ENCODE measurements at regions not wholly inside any gene's neighbourhood (a gene's known extent, or its start where the extent isn't known, plus 50 kb on each side); places are given as distances from the start of the nearest gene placed in this dataset.

- POLR2A ChIA-PET, result no interaction called here
- no peak for DNase-seq
- no peaks in the 10 kb centered on the region for H3K27me3 Mint-ChIP-seq
- H3K4me1 Mint-ChIP-seq, result no peaks in the 10 kb centered on the region
- H3K9me3 Mint-ChIP-seq, result no peaks in the 10 kb centered on the region
- no peak overlapping the region for H3K27ac Mint-ChIP-seq
- H3K4me3 Mint-ChIP-seq, result no peak overlapping the region
- CTCF ChIA-PET, result no interaction called here
- no peaks in the 10 kb centered on the region for H3K36me3 Mint-ChIP-seq (ENCODE audit: low read depth)
These were observed 100.2 kb downstream of the IRX1 start for GRCh38 chr5:3695818-3696217.

- ChIA-PET POLR2A (no interaction called here), CTCF (no interaction called here)
- H3K27me3 Mint-ChIP-seq, result no peaks in the 10 kb centered on the region
- H3K27ac Mint-ChIP-seq, result no peak overlapping the region
- no peaks in the 10 kb centered on the region for H3K9me3 Mint-ChIP-seq
- DNase-seq, result no peak
- H3K4me3 Mint-ChIP-seq, result no peak overlapping the region
- no peaks in the 10 kb centered on the region for H3K36me3 Mint-ChIP-seq (ENCODE audit: low read depth)
- peaks cover 6% of the 10 kb centered on the region for H3K4me1 Mint-ChIP-seq
These were observed 102.8 kb downstream of the IRX1 start for GRCh38 chr5:3698412-3698811.

GRCh38 chr5:3701694-3702093, 106.1 kb downstream of the IRX1 start:
- ChIA-PET CTCF (no interaction called here), POLR2A (no interaction called here)
- no peak overlapping the region for H3K4me3 Mint-ChIP-seq
- no peaks in the 10 kb centered on the region for H3K27me3 Mint-ChIP-seq
- no peaks in the 10 kb centered on the region for H3K9me3 Mint-ChIP-seq
- H3K27ac Mint-ChIP-seq, result no peak overlapping the region
- peaks cover 6% of the 10 kb centered on the region for H3K4me1 Mint-ChIP-seq
- no peaks in the 10 kb centered on the region for H3K36me3 Mint-ChIP-seq (ENCODE audit: low read depth)
- no peak for DNase-seq

GRCh38 chr5:3704661-3705060, 109.0 kb downstream of the IRX1 start:
- no peak for DNase-seq
- Mint-ChIP-seq H3K27me3 (no peaks in the 10 kb centered on the region), H3K27ac (no peak overlapping the region), H3K9me3 (no peaks in the 10 kb centered on the region), H3K4me1 (peaks cover 6% of the 10 kb centered on the region), H3K36me3 (ENCODE audit: low read depth) (no peaks in the 10 kb centered on the region), H3K4me3 (no peak overlapping the region)
- POLR2A ChIA-PET, result no interaction called here
- CTCF ChIA-PET, result interaction anchor here (0.7 kb wide), 1 partner anchor 18 kb away, joined by 3 read pairs; no protein-coding TSS in a partner anchor

DNA sequence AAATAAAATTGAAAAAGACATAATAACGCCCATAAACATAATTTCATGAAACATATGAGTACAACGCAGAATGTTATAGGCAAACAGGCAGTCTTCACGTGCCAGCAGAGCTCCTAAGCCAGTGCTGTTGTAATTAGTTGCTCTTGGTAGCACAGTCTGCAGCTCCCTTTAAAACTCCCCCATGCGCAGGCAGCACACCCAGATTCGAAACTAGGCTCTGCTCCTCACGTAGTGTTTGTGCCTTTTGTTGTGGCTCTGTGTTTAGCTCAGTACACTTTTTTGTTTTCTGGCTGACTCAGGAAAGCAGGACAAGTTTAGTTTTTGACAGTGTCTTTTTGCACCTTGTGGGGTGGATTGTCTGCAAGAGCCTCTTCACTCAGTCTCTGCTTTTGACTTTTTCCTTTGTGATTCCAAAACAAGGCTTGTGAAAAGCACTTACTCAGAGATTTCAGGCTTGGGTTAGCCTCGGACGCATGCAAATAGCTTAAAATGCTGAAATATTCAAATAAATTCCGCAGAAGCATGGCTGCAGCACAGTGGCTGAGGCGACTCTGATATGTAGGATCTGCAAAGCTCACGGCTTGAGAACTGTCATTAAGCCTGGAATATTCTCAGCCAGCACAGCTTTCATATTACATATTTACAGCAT, 113.6 kb downstream of the IRX1 start:
- Mint-ChIP-seq H3K4me1 (no peaks in the 10 kb centered on the region), H3K9me3 (no peaks in the 10 kb centered on the region), H3K27me3 (no peaks in the 10 kb centered on the region), H3K36me3 (ENCODE audit: low read depth) (no peaks in the 10 kb centered on the region), H3K27ac (no peak overlapping the region), H3K4me3 (no peak overlapping the region)
- ChIA-PET CTCF (no interaction called here), POLR2A (no interaction called here)
- DNase-seq, result no peak

- Mint-ChIP-seq H3K27me3 (no peaks in the 10 kb centered on the region), H3K36me3 (ENCODE audit: low read depth) (no peaks in the 10 kb centered on the region), H3K27ac (no peak overlapping the region), H3K9me3 (no peaks in the 10 kb centered on the region), H3K4me1 (no peaks in the 10 kb centered on the region), H3K4me3 (no peak overlapping the region)
- ChIA-PET CTCF (no interaction called here), POLR2A (no interaction called here)
- no peak for DNase-seq
These were observed 114.2 kb downstream of the IRX1 start for GRCh38 chr5:3709717-3710348.

DNA sequence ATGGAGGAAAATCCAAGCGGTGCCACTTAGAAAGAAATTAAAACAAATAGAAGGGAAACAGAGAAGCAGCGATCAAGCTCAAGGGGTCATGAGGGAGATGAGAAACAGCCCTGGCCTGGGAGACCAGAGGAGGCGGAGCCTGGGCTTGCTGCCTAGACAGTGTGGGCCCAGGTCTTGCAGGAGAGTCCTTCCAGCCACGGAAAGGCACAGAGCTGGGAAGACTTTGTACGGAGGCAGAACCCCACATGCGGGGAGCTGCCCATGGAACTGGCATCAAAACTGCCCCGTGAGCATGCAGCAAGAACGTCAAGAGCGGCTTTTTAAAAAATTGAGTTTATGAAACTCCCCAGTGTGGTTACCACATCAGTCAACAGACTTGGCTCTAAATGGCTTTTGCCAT, 119.4 kb downstream of the IRX1 start:
- Mint-ChIP-seq H3K27ac (no peak overlapping the region), H3K9me3 (no peaks in the 10 kb centered on the region), H3K27me3 (no peaks in the 10 kb centered on the region), H3K36me3 (ENCODE audit: low read depth) (no peaks in the 10 kb centered on the region), H3K4me3 (no peak overlapping the region), H3K4me1 (no peaks in the 10 kb centered on the region)
- DNase-seq, result no peak
- ChIA-PET POLR2A (no interaction called here), CTCF (no interaction called here)

GRCh38 chr5:3729631-3730030, 134.0 kb downstream of the IRX1 start:
- CTCF ChIA-PET, result no interaction called here
- H3K4me3 Mint-ChIP-seq, result no peak overlapping the region
- no peaks in the 10 kb centered on the region for H3K4me1 Mint-ChIP-seq
- no peak for DNase-seq
- POLR2A ChIA-PET, result no interaction called here
- no peaks in the 10 kb centered on the region for H3K27me3 Mint-ChIP-seq
- H3K27ac Mint-ChIP-seq, result no peak overlapping the region
- H3K9me3 Mint-ChIP-seq, result no peaks in the 10 kb centered on the region
- H3K36me3 Mint-ChIP-seq (ENCODE audit: low read depth), result no peaks in the 10 kb centered on the region

DNA sequence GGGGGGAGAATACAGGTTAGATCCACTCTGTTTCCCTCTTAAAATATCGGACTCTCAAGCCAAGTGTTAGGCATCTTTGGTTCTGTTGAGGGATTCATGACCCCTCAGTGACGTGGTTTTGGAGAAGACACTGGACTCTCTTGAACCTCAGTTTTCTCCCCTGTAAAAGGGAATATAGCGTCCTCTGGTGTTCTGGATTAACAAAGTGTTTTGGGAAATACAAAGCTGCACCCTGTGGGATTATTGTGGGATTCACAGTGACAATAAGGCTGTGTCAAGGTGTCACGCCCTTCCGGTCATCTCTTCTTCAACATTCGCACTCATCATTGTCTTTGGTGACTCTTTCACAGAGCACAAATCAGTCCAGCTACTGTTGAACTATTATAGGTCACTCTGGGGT, 139.0 kb downstream of the IRX1 start:
- Mint-ChIP-seq H3K4me3 (no peak overlapping the region), H3K9me3 (peaks cover 3% of the 10 kb centered on the region), H3K4me1 (no peaks in the 10 kb centered on the region), H3K27me3 (no peaks in the 10 kb centered on the region), H3K27ac (no peak overlapping the region), H3K36me3 (ENCODE audit: low read depth) (no peaks in the 10 kb centered on the region)
- CTCF ChIA-PET, result no interaction called here
- DNase-seq, result no peak
- POLR2A ChIA-PET, result no interaction called here

GRCh38 chr5:3736466-3736865, 140.8 kb downstream of the IRX1 start:
- H3K4me3 Mint-ChIP-seq, result no peak overlapping the region
- DNase-seq, result no peak
- POLR2A ChIA-PET, result no interaction called here
- peaks cover 3% of the 10 kb centered on the region for H3K9me3 Mint-ChIP-seq
- H3K27me3 Mint-ChIP-seq, result no peaks in the 10 kb centered on the region
- CTCF ChIA-PET, result no interaction called here
- no peak overlapping the region for H3K27ac Mint-ChIP-seq
- no peaks in the 10 kb centered on the region for H3K4me1 Mint-ChIP-seq
- H3K36me3 Mint-ChIP-seq (ENCODE audit: low read depth), result no peaks in the 10 kb centered on the region

- no peaks in the 10 kb centered on the region for H3K36me3 Mint-ChIP-seq (ENCODE audit: low read depth)
- H3K27ac Mint-ChIP-seq, result no peak overlapping the region
- H3K9me3 Mint-ChIP-seq, result peaks cover 3% of the 10 kb centered on the region
- ChIA-PET CTCF (no interaction called here), POLR2A (no interaction called here)
- no peaks in the 10 kb centered on the region for H3K4me1 Mint-ChIP-seq
- DNase-seq, result no peak
- no peak overlapping the region for H3K4me3 Mint-ChIP-seq
- no peaks in the 10 kb centered on the region for H3K27me3 Mint-ChIP-seq
These were observed 141.3 kb downstream of the IRX1 start for GRCh38 chr5:3736926-3737325.

DNA sequence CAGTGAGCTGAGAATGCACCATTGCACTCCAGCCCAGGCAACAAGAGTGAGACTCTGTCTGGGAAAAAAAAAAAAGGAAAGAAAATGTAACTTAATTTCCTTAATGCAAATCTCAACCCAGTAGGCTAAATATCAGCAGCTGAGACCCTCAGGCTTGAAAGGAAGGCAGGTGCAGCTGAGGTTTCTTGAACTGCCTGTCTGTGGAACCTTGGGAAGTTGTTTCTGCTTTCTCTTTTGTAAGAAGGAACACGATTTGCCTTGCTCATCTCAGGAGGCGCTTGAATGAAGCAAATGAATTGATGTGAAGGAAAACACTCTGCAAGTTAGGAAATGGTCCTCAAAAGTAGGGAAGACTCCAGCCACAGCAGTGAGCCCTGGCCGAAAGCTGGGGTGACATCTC, 143.3 kb downstream of the IRX1 start:
- DNase-seq, result no peak
- Mint-ChIP-seq H3K4me3 (no peak overlapping the region), H3K36me3 (ENCODE audit: low read depth) (no peaks in the 10 kb centered on the region), H3K27me3 (no peaks in the 10 kb centered on the region), H3K27ac (no peak overlapping the region), H3K9me3 (peaks cover 3% of the 10 kb centered on the region), H3K4me1 (no peaks in the 10 kb centered on the region)
- ChIA-PET POLR2A (no interaction called here), CTCF (no interaction called here)

DNA sequence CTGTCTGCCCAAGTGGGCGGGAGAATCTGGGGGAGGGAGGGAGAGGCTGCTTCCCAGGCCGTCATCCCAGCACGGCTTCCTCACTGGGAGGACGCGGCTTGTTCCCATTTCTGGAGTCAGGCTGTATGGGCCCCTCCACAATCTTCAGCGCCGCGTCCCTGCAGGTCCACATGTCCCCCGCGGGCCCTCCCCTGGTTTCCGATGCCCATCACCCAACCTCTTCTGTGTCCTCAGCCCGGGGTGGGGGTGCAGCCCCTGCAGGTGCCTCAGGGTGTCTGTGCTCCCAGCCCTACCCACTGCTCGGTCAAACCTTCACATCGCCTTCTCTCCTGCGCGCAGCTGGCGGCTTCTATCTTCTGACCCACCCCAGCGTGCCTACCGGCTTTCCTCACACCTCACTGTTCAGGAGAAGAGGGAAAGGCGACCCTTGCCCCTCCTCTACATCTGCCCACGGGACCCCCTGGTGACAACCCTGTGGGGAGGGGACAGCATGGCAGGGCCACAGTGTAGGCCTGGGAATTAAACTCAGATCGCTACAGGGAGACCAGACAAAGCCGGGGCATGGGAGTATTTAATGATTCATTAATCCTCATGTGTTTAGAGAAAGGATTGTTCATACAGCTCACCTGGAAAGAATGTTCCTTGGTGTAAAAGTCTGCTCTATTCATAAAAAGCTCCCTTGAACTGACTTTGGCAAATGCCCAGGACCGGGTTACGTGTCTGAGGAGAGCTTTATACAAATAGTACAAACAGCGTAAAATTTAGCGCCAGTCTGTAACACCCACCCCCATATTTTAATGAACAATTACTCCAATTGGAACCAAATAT, 145.1 kb downstream of the IRX1 start:
- no peak overlapping the region for H3K27ac Mint-ChIP-seq
- ChIA-PET CTCF (no interaction called here), POLR2A (no interaction called here)
- DNase-seq, result no peak
- H3K4me1 Mint-ChIP-seq, result no peaks in the 10 kb centered on the region
- H3K36me3 Mint-ChIP-seq (ENCODE audit: low read depth), result no peaks in the 10 kb centered on the region
- peaks cover 3% of the 10 kb centered on the region for H3K9me3 Mint-ChIP-seq
- H3K4me3 Mint-ChIP-seq, result no peak overlapping the region
- no peaks in the 10 kb centered on the region for H3K27me3 Mint-ChIP-seq

- no peak overlapping the region for H3K27ac Mint-ChIP-seq
- ChIA-PET POLR2A (no interaction called here), CTCF (no interaction called here)
- no peak overlapping the region for H3K4me3 Mint-ChIP-seq
- no peaks in the 10 kb centered on the region for H3K4me1 Mint-ChIP-seq
- DNase-seq, result no peak
- peaks cover 3% of the 10 kb centered on the region for H3K9me3 Mint-ChIP-seq
- no peaks in the 10 kb centered on the region for H3K27me3 Mint-ChIP-seq
- no peaks in the 10 kb centered on the region for H3K36me3 Mint-ChIP-seq (ENCODE audit: low read depth)
These were observed 145.7 kb downstream of the IRX1 start for GRCh38 chr5:3741374-3741770.
